ENCODE measurements at regions not wholly inside any gene's neighbourhood (a gene's known extent, or its start where the extent isn't known, plus 50 kb on each side); places are given as distances from the start of the nearest gene placed in this dataset.

GRCh38 chr3:146892041-146892440 lies 286.9 kb upstream of the PLSCR5 start:
- TF ChIP-seq EZH2 (IDR thresholded peaks at IDR 0.05; ENCODE audit: insufficient read depth, poor library complexity, severe bottlenecking) = no peak
- TF ChIP-seq EZH2phosphoT487 (IDR thresholded peaks at IDR 0.05; ENCODE audit: insufficient read depth, low read depth) = no peak
